ENCODE measurements at regions not wholly inside any gene's neighbourhood (a gene's known extent, or its start where the extent isn't known, plus 50 kb on each side); places are given as distances from the start of the nearest gene placed in this dataset.

GRCh38 chr20:6925744-6926278, 158.3 kb downstream of the BMP2 start:
- no peaks in the 10 kb centered on the region for H3K36me3 ChIP-seq
- no peak for TF ChIP-seq CTCF (IDR thresholded peaks at IDR 0.05)
- H3K4me3 ChIP-seq, result no peak overlapping the region
- H3K4me1 ChIP-seq, result peaks cover 0 to 7% (median 0%) of the 10 kb centered on the region in 4 donors
- H3K27me3 ChIP-seq, result no peaks in the 10 kb centered on the region
- H3K9me3 ChIP-seq, result no peaks in the 10 kb centered on the region
- intact Hi-C loops (cut with DNase I; ENCODE audit: low total_unique reads), result no loop called here
- no peak for DNase-seq
- H3K27ac ChIP-seq, result no peak overlapping the region

DNA sequence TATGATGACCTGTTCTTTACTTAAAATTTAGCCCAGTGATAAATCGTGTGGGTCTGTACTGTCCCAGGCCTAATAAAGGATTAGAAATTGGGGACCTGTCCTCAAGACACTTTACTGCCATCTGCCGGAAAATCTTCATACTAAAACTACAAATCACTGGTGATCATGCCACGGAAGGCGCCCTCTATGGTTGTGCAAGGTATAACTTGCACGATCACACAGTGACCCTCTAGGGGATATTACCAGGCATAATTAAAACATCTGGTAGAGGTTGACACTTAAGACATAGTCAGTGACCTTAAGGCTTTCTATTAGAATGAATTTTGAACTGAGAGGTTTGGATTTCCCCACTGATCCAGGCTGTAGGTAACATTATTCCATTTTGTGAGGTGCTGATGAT, 172.6 kb downstream of the BMP2 start:
- H3K36me3 ChIP-seq, result no peaks in the 10 kb centered on the region
- H3K9me3 ChIP-seq, result no peaks in the 10 kb centered on the region
- H3K4me3 ChIP-seq, result no peak overlapping the region
- no peaks in the 10 kb centered on the region for H3K27me3 ChIP-seq
- intact Hi-C loops (cut with DNase I; ENCODE audit: low total_unique reads), result no loop called here
- H3K27ac ChIP-seq, result no peak overlapping the region
- no peak for DNase-seq
- no peak for TF ChIP-seq CTCF (IDR thresholded peaks at IDR 0.05)
- no peaks in the 10 kb centered on the region for H3K4me1 ChIP-seq

- intact Hi-C loops (cut with DNase I; ENCODE audit: low total_unique reads), result no loop called here
- no peaks in the 10 kb centered on the region for H3K36me3 ChIP-seq
- H3K4me1 ChIP-seq, result no peaks in the 10 kb centered on the region
- no peak overlapping the region for H3K27ac ChIP-seq
- no peaks in the 10 kb centered on the region for H3K27me3 ChIP-seq
- no peak for TF ChIP-seq CTCF (IDR thresholded peaks at IDR 0.05)
- peaks cover 0 to 3% (median 0%) of the 10 kb centered on the region in 3 donors for H3K9me3 ChIP-seq
- no peak for DNase-seq
- no peak overlapping the region for H3K4me3 ChIP-seq
These were observed 173.4 kb downstream of the BMP2 start for GRCh38 chr20:6940876-6941275.

- Histone ChIP-seq H3K9me3 (peaks cover 0 to 4% (median 0%) of the 10 kb centered on the region in 3 donors), H3K4me1 (no peaks in the 10 kb centered on the region), H3K4me3 (no peak overlapping the region), H3K27me3 (no peaks in the 10 kb centered on the region), H3K36me3 (no peaks in the 10 kb centered on the region), H3K27ac (no peak overlapping the region)
- intact Hi-C loops (cut with DNase I; ENCODE audit: low total_unique reads), result no loop called here
- no peak for TF ChIP-seq CTCF (IDR thresholded peaks at IDR 0.05)
- no peak for DNase-seq
These were observed 174.1 kb downstream of the BMP2 start for GRCh38 chr20:6941571-6941970.

GRCh38 chr20:6942266-6942665, 174.8 kb downstream of the BMP2 start:
- H3K4me1 ChIP-seq, result no peaks in the 10 kb centered on the region
- peaks cover 0 to 4% (median 0%) of the 10 kb centered on the region in 3 donors for H3K9me3 ChIP-seq
- no peak for DNase-seq
- no peak overlapping the region for H3K27ac ChIP-seq
- no peaks in the 10 kb centered on the region for H3K36me3 ChIP-seq
- no peaks in the 10 kb centered on the region for H3K27me3 ChIP-seq
- no peak overlapping the region for H3K4me3 ChIP-seq
- intact Hi-C loops (cut with DNase I; ENCODE audit: low total_unique reads), result no loop called here
- no peak for TF ChIP-seq CTCF (IDR thresholded peaks at IDR 0.05)

DNA sequence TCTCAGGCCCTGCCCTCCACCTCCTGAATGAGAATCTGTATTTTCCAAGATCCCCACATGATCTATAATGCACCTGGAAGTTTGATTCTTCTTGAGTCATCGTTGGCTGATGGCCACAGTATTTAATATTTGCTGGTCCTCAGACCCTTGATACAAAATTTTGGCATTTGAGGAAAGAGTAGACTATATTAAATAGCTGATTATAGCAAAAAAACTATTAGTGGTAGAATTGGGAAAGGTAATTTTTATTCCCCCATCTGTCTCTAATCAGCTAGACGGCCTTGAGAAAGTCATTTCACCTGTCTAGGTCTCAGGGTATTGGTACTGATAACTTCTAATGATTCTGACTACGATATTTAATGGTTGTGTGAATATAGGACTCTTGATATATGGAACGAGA, 176.8 kb downstream of the BMP2 start:
- peaks cover 0 to 4% (median 0%) of the 10 kb centered on the region in 3 donors for H3K9me3 ChIP-seq
- H3K27ac ChIP-seq, result no peak overlapping the region
- no peaks in the 10 kb centered on the region for H3K27me3 ChIP-seq
- intact Hi-C loops (cut with DNase I; ENCODE audit: low total_unique reads), result no loop called here
- no peaks in the 10 kb centered on the region for H3K4me1 ChIP-seq
- no peak overlapping the region for H3K4me3 ChIP-seq
- TF ChIP-seq CTCF (IDR thresholded peaks at IDR 0.05), result no peak
- H3K36me3 ChIP-seq, result no peaks in the 10 kb centered on the region
- no peak for DNase-seq

Measured in tibial artery (tissue), 4 donors.